ENCODE measurements at regions not wholly inside any gene's neighbourhood (a gene's known extent, or its start where the extent isn't known, plus 50 kb on each side); places are given as distances from the start of the nearest gene placed in this dataset.

DNA sequence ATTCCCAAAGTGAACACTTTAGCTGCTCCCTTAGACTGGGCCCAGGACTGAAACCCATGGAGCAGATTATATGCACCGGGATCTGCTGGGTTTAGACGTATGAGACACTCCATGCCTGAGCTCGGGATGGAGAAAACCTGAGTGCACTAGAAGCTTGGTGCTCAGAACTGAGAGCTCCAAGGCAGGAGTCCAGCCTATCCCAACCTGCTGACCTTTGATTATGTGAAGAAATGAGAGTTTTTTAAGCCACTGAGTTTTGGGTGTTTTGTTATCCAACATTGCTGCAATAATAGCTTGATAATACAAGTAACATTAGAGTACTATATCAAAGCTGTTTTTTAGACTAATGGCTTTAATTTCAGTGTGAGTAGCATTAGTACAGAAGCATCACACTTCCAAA is 131.5 kb upstream of the KCNK1 start:
- TF ChIP-seq, protein P1, sequence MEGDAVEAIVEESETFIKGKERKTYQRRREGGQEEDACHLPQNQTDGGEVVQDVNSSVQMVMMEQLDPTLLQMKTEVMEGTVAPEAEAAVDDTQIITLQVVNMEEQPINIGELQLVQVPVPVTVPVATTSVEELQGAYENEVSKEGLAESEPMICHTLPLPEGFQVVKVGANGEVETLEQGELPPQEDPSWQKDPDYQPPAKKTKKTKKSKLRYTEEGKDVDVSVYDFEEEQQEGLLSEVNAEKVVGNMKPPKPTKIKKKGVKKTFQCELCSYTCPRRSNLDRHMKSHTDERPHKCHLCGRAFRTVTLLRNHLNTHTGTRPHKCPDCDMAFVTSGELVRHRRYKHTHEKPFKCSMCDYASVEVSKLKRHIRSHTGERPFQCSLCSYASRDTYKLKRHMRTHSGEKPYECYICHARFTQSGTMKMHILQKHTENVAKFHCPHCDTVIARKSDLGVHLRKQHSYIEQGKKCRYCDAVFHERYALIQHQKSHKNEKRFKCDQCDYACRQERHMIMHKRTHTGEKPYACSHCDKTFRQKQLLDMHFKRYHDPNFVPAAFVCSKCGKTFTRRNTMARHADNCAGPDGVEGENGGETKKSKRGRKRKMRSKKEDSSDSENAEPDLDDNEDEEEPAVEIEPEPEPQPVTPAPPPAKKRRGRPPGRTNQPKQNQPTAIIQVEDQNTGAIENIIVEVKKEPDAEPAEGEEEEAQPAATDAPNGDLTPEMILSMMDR (conservative IDR thresholded peaks at IDR 0.05) = no peak
- TF ChIP-seq ZFX (IDR thresholded peaks at IDR 0.05) = no peak

All from C4-2B (cell line).